ENCODE measurements at regions not wholly inside any gene's neighbourhood (a gene's known extent, or its start where the extent isn't known, plus 50 kb on each side); places are given as distances from the start of the nearest gene placed in this dataset.

- H3K36me3 ChIP-seq (ENCODE audit: control insufficient read depth, insufficient read depth, low read length): no peaks in the 10 kb centered on the region
- H3K4me3 ChIP-seq (replicated peaks; ENCODE audit: low read depth, low read length): no peak overlapping the region
- DNase-seq (ENCODE audit: extremely low read depth, insufficient read length): no peak
- no peak for TF ChIP-seq CTCF (IDR thresholded peaks at IDR 0.05; ENCODE audit: insufficient read depth, low read length, poor library complexity, severe bottlenecking)
- no peaks in the 10 kb centered on the region for H3K27me3 ChIP-seq (replicated peaks; ENCODE audit: control insufficient read depth, insufficient read depth, low read length)
Measured at GRCh38 chr11:115999437-115999836, 495.2 kb upstream of the CADM1 start.

- no peak for TF ChIP-seq CTCF (IDR thresholded peaks at IDR 0.05; ENCODE audit: insufficient read depth, low read length, poor library complexity, severe bottlenecking)
- DNase-seq (ENCODE audit: extremely low read depth, insufficient read length): peak; percentile 27
- no peaks in the 10 kb centered on the region for H3K27me3 ChIP-seq (replicated peaks; ENCODE audit: control insufficient read depth, insufficient read depth, low read length)
Measured at GRCh38 chr11:115996808-115997188, 492.6 kb upstream of the CADM1 start.

GRCh38 chr11:115996125-115996807 is 492.1 kb upstream of the CADM1 start:
- no peaks in the 10 kb centered on the region for H3K27me3 ChIP-seq (replicated peaks; ENCODE audit: control insufficient read depth, insufficient read depth, low read length)
- no peaks in the 10 kb centered on the region for H3K36me3 ChIP-seq (ENCODE audit: control insufficient read depth, insufficient read depth, low read length)
- no peak overlapping the region for H3K4me3 ChIP-seq (replicated peaks; ENCODE audit: low read depth, low read length)
- DNase-seq (ENCODE audit: extremely low read depth, insufficient read length): peak; percentile 71
- no peak for TF ChIP-seq CTCF (IDR thresholded peaks at IDR 0.05; ENCODE audit: insufficient read depth, low read length, poor library complexity, severe bottlenecking)

More at GRCh38 chr11:115996808-115997188, 492.6 kb upstream of the CADM1 start:
- Histone ChIP-seq H3K36me3 (ENCODE audit: control insufficient read depth, insufficient read depth, low read length) (no peaks in the 10 kb centered on the region), H3K4me3 (replicated peaks; ENCODE audit: low read depth, low read length) (no peak overlapping the region)

- no peaks in the 10 kb centered on the region for H3K27me3 ChIP-seq (replicated peaks; ENCODE audit: control insufficient read depth, insufficient read depth, low read length)
- no peak for DNase-seq (ENCODE audit: extremely low read depth, insufficient read length)
- H3K36me3 ChIP-seq (ENCODE audit: control insufficient read depth, insufficient read depth, low read length): no peaks in the 10 kb centered on the region
- H3K4me3 ChIP-seq (replicated peaks; ENCODE audit: low read depth, low read length): no peak overlapping the region
- TF ChIP-seq CTCF (IDR thresholded peaks at IDR 0.05; ENCODE audit: insufficient read depth, low read length, poor library complexity, severe bottlenecking): no peak
Measured at GRCh38 chr11:115993590-115993989, 489.4 kb upstream of the CADM1 start.

- no peak overlapping the region for H3K4me3 ChIP-seq (replicated peaks; ENCODE audit: low read depth, low read length)
- TF ChIP-seq CTCF (IDR thresholded peaks at IDR 0.05; ENCODE audit: insufficient read depth, low read length, poor library complexity, severe bottlenecking): peak; percentile 85
- DNase-seq (ENCODE audit: extremely low read depth, insufficient read length): peak; percentile 16
Measured at GRCh38 chr11:115990004-115990447, 485.8 kb upstream of the CADM1 start.

More at GRCh38 chr11:115990004-115990447, 485.8 kb upstream of the CADM1 start:
- H3K36me3 ChIP-seq (ENCODE audit: control insufficient read depth, insufficient read depth, low read length): no peaks in the 10 kb centered on the region
- H3K27me3 ChIP-seq (replicated peaks; ENCODE audit: control insufficient read depth, insufficient read depth, low read length): no peaks in the 10 kb centered on the region
